Fibroblast of villous mesenchyme (primary cell): ENCODE measurements at regions not wholly inside any gene's neighbourhood (a gene's known extent, or its start where the extent isn't known, plus 50 kb on each side); places are given as distances from the start of the nearest gene placed in this dataset.

Experiments used
- DNase-seq: peaks from one replicate; pipeline ENCODE4 v3.0.0-alpha.2; 2010; ENCODE audit warnings: low read depth
- H3K4me3 ChIP-seq: 2 replicates; pipeline ENCODE4 v1.5.1; 2011; ENCODE audit warnings: low read depth, mild to moderate bottlenecking, low read length
- CTCF ChIP-seq: IDR thresholded peaks from 2 replicates; pipeline ENCODE4 v1.5.1; 2012; ENCODE audit warnings: low read depth, mild to moderate bottlenecking, low read length; ENCODE audit not compliant: insufficient read depth

GRCh38 chr4:135532132-135532531, 1330.5 kb upstream of the PABPC4L start:
- no peak overlapping the region for H3K4me3 ChIP-seq
- DNase-seq: no peak
- TF ChIP-seq CTCF: no peak

- no peak for TF ChIP-seq CTCF
- DNase-seq: no peak
- no peak overlapping the region for H3K4me3 ChIP-seq
Observed at GRCh38 chr4:135515295-135515694, 1313.7 kb upstream of the PABPC4L start.

GRCh38 chr4:135510582-135510981, 1309.0 kb upstream of the PABPC4L start:
- H3K4me3 ChIP-seq: no peak overlapping the region
- TF ChIP-seq CTCF: no peak
- no peak for DNase-seq

GRCh38 chr4:135508006-135508714, 1306.6 kb upstream of the PABPC4L start:
- no peak overlapping the region for H3K4me3 ChIP-seq
- peak; percentile 29 for DNase-seq
- TF ChIP-seq CTCF: no peak

GRCh38 chr4:135497563-135498152, 1296.1 kb upstream of the PABPC4L start:
- DNase-seq: no peak
- TF ChIP-seq CTCF: no peak
- H3K4me3 ChIP-seq: no peak overlapping the region

- H3K4me3 ChIP-seq: no peak overlapping the region
- no peak for DNase-seq
- TF ChIP-seq CTCF: no peak
Observed at GRCh38 chr4:135492439-135492838, 1290.8 kb upstream of the PABPC4L start.
